ENCODE measurements at regions not wholly inside any gene's neighbourhood (a gene's known extent, or its start where the extent isn't known, plus 50 kb on each side); places are given as distances from the start of the nearest gene placed in this dataset.

- no peak for ATAC-seq
- peaks cover 17% of the 10 kb centered on the region for H3K9me3 Mint-ChIP-seq
- TF ChIP-seq REST (IDR thresholded peaks at IDR 0.05; ENCODE audit: unreplicated experiment), result no peak
- TF ChIP-seq POLR2AphosphoS5 (IDR thresholded peaks at IDR 0.05; ENCODE audit: low read depth), result no peak
- TF ChIP-seq EZH2 (IDR thresholded peaks at IDR 0.05; ENCODE audit: low read depth, unreplicated experiment), result no peak
- TF ChIP-seq CREB1 (CRISPR knock-in tag; IDR thresholded peaks at IDR 0.05; ENCODE audit: low read depth), result no peak
- TF ChIP-seq ZNF331 (CRISPR knock-in tag; IDR thresholded peaks at IDR 0.05; ENCODE audit: low read depth), result no peak
- Histone ChIP-seq H3K4me2 (no peak overlapping the region), H3K27me3 (ENCODE audit: insufficient read depth) (no peaks in the 10 kb centered on the region), H3K36me3 (ENCODE audit: insufficient read depth) (no peaks in the 10 kb centered on the region), H3K27ac (ENCODE audit: low read depth) (no peak overlapping the region), H3K4me1 (ENCODE audit: insufficient read depth) (no peaks in the 10 kb centered on the region), H3K79me2 (replicated peaks; ENCODE audit: insufficient read depth) (no peaks in the 10 kb centered on the region), H2AFZ (no peak overlapping the region), H3K4me3 (no peak overlapping the region), H3K9me2 (ENCODE audit: insufficient read depth) (no peaks in the 10 kb centered on the region), H4K20me1 (replicated peaks; ENCODE audit: insufficient read depth) (no peaks in the 10 kb centered on the region), H3F3A (replicated peaks; ENCODE audit: low read depth) (no peaks in the 10 kb centered on the region)
- H3K27ac Mint-ChIP-seq, result no peak overlapping the region
- peaks cover 14% of the 10 kb centered on the region; the same call in 2 of the 3 replicates for H3K36me3 Mint-ChIP-seq (ENCODE audit: low read depth)
- peaks cover 9% of the 10 kb centered on the region for H3K4me1 Mint-ChIP-seq
- H3K4me3 Mint-ChIP-seq, result no peak overlapping the region
- peaks cover 10% of the 10 kb centered on the region for H3K27me3 Mint-ChIP-seq (ENCODE audit: insufficient read depth, low read depth, poor library complexity)
- no peak for DNase-seq (ENCODE audit: low spot score)
Measured at GRCh38 chr21:38937286-38937790, 131.6 kb downstream of the ETS2 start.

- H3K36me3 Mint-ChIP-seq (ENCODE audit: low read depth), result peaks cover 7% of the 10 kb centered on the region; the same call in 1 of the 3 replicates
- Histone ChIP-seq H3K4me3 (no peak overlapping the region), H3K9me2 (ENCODE audit: insufficient read depth) (no peaks in the 10 kb centered on the region), H2AFZ (no peak overlapping the region), H3F3A (replicated peaks; ENCODE audit: low read depth) (no peaks in the 10 kb centered on the region), H3K79me2 (replicated peaks; ENCODE audit: insufficient read depth) (no peaks in the 10 kb centered on the region), H3K4me1 (ENCODE audit: insufficient read depth) (no peaks in the 10 kb centered on the region), H3K27me3 (ENCODE audit: insufficient read depth) (no peaks in the 10 kb centered on the region), H3K4me2 (no peak overlapping the region), H3K27ac (ENCODE audit: low read depth) (no peak overlapping the region), H3K36me3 (ENCODE audit: insufficient read depth) (no peaks in the 10 kb centered on the region), H4K20me1 (replicated peaks; ENCODE audit: insufficient read depth) (no peaks in the 10 kb centered on the region)
- no peak overlapping the region for H3K4me3 Mint-ChIP-seq
- DNase-seq (ENCODE audit: low spot score) (no peak), ATAC-seq (no peak)
- H3K27me3 Mint-ChIP-seq (ENCODE audit: insufficient read depth, low read depth, poor library complexity), result peaks cover 10% of the 10 kb centered on the region
- no peak overlapping the region for H3K27ac Mint-ChIP-seq
- H3K9me3 Mint-ChIP-seq, result peaks cover 20% of the 10 kb centered on the region
- H3K4me1 Mint-ChIP-seq, result peaks cover 9% of the 10 kb centered on the region
- TF ChIP-seq CREB1 (CRISPR knock-in tag; IDR thresholded peaks at IDR 0.05; ENCODE audit: low read depth) (no peak), REST (IDR thresholded peaks at IDR 0.05; ENCODE audit: unreplicated experiment) (no peak), ZNF114 (CRISPR knock-in tag; IDR thresholded peaks at IDR 0.05) (no peak), ETS1 (IDR thresholded peaks at IDR 0.05) (no peak), JUNB (IDR thresholded peaks at IDR 0.05; ENCODE audit: unreplicated experiment) (no peak), CTCF (conservative IDR thresholded peaks at IDR 0.05; ENCODE audit: low read depth in 2 of 2) (no peak), EZH2 (IDR thresholded peaks at IDR 0.05; ENCODE audit: low read depth, unreplicated experiment) (no peak), EZH2phosphoT487 (IDR thresholded peaks at IDR 0.05; ENCODE audit: unreplicated experiment) (no peak), ZNF331 (CRISPR knock-in tag; IDR thresholded peaks at IDR 0.05; ENCODE audit: low read depth) (no peak), NANOG (IDR thresholded peaks at IDR 0.05; ENCODE audit: borderline replicate concordance) (no peak), POLR2AphosphoS5 (IDR thresholded peaks at IDR 0.05; ENCODE audit: low read depth) (no peak), STAT1 (IDR thresholded peaks at IDR 0.05; ENCODE audit: unreplicated experiment) (no peak)
Measured at GRCh38 chr21:38936240-38936639, 130.5 kb downstream of the ETS2 start.
